ENCODE measurements at regions not wholly inside any gene's neighbourhood (a gene's known extent, or its start where the extent isn't known, plus 50 kb on each side); places are given as distances from the start of the nearest gene placed in this dataset.
"Not testable (repeated sequence)": the region's sequence is repeated elsewhere in the genome, so short reads cannot be mapped to it uniquely, and the experiment has no call there.

DNA sequence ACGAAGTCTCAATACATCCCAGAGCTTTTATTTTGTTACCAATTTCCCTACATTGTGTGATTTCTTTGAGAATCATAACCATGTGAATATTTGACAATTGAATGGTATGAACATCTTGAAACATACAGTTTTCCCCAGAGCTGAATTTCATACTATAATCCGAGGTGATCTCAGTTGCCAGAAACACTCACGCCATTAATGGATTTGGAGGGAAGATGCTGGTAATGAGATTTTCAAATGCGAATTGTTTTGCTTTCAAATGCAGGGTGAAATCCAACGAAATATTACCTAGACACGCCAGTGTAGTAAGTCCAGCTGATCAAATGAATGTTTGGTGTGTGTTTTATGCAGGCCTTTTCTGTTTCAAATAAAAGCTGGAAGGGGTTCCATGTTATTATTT is 277.8 kb upstream of the CDH5 start:
- H3K4me3 ChIP-seq: no peak overlapping the region
- no peaks in the 10 kb centered on the region for H3K4me1 ChIP-seq
- no peak overlapping the region for H3K27ac ChIP-seq
- TF ChIP-seq, protein P1, sequence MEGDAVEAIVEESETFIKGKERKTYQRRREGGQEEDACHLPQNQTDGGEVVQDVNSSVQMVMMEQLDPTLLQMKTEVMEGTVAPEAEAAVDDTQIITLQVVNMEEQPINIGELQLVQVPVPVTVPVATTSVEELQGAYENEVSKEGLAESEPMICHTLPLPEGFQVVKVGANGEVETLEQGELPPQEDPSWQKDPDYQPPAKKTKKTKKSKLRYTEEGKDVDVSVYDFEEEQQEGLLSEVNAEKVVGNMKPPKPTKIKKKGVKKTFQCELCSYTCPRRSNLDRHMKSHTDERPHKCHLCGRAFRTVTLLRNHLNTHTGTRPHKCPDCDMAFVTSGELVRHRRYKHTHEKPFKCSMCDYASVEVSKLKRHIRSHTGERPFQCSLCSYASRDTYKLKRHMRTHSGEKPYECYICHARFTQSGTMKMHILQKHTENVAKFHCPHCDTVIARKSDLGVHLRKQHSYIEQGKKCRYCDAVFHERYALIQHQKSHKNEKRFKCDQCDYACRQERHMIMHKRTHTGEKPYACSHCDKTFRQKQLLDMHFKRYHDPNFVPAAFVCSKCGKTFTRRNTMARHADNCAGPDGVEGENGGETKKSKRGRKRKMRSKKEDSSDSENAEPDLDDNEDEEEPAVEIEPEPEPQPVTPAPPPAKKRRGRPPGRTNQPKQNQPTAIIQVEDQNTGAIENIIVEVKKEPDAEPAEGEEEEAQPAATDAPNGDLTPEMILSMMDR (IDR thresholded peaks at IDR 0.05): no peak
- TF ChIP-seq POLR2A (IDR thresholded peaks at IDR 0.05): no peak
- 56 to 61% methylated on average over 6 of the region's 6 CpGs for WGBS, 2 donors
- no peaks in the 10 kb centered on the region for H3K9me3 ChIP-seq
- no peaks in the 10 kb centered on the region for H3K27me3 ChIP-seq
- no peak for DNase-seq
- ATAC-seq: no peak
- intact Hi-C loops (cut with DNase I): no loop called here
- H3K36me3 ChIP-seq (replicated peaks in 1 of 2; ENCODE audit: insufficient read depth in 1 of 2, low read depth in 2 of 2): no peaks in the 10 kb centered on the region

DNA sequence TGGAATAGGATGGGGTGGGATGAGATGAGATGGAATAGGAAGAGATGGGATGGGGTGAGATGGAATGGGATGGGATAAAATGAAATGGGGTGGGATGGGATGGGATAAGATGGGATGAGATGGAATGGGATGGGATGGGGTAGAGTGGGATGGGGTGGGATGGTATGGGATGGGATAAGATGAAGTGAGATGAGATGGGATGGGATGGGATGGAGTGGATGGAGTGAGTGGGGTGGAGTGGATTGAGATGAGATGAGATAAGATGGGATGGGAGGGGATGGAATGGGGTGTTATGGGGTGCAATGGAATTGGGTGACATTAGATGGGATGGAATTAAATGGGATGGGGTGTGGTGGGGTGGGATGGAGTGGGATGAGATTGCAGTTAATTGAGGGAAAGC is 279.2 kb upstream of the CDH5 start:
- DNase-seq: no peak
- no peaks in the 10 kb centered on the region for H3K36me3 ChIP-seq (replicated peaks in 1 of 2; ENCODE audit: insufficient read depth in 1 of 2, low read depth in 2 of 2)
- no peaks in the 10 kb centered on the region for H3K9me3 ChIP-seq
- H3K27me3 ChIP-seq: no peaks in the 10 kb centered on the region
- no peaks in the 10 kb centered on the region for H3K4me1 ChIP-seq
- no peak for ATAC-seq
- no peak for TF ChIP-seq POLR2A (IDR thresholded peaks at IDR 0.05)
- TF ChIP-seq, protein P1 (IDR thresholded peaks at IDR 0.05): no peak
- intact Hi-C loops (cut with DNase I): no loop called here
- no peak overlapping the region for H3K27ac ChIP-seq
- H3K4me3 ChIP-seq: no peak overlapping the region

DNA sequence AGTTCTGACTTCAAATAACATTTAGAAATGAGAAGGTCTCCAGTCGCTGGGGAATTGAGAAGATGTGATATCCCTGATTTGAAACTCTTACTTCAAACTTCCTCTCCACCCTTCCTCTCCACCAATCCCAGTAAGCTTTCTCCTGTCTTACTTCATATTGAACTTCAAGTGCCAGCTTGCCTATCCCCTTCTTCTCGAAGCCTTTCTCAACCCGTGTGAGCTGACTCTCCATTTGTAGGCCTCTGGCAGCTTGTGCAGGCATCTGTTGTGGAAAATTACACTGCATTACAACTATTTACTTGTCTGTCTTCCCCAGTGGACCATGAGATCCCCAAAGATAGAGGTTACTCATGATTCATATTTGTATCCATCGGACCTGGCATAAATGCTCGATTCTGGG is 280.8 kb upstream of the CDH5 start:
- no peaks in the 10 kb centered on the region for H3K9me3 ChIP-seq
- no peak overlapping the region for H3K27ac ChIP-seq
- DNase-seq: no peak
- WGBS, 2 donors: 53 to 63% methylated on average over 5 of the region's 5 CpGs
- ATAC-seq: no peak
- intact Hi-C loops (cut with DNase I): no loop called here
- no peaks in the 10 kb centered on the region for H3K27me3 ChIP-seq
- TF ChIP-seq, protein P1 (IDR thresholded peaks at IDR 0.05): no peak
- no peak for TF ChIP-seq POLR2A (IDR thresholded peaks at IDR 0.05)
- H3K4me1 ChIP-seq: no peaks in the 10 kb centered on the region
- no peaks in the 10 kb centered on the region for H3K36me3 ChIP-seq (replicated peaks in 1 of 2; ENCODE audit: insufficient read depth in 1 of 2, low read depth in 2 of 2)
- H3K4me3 ChIP-seq: no peak overlapping the region

DNA sequence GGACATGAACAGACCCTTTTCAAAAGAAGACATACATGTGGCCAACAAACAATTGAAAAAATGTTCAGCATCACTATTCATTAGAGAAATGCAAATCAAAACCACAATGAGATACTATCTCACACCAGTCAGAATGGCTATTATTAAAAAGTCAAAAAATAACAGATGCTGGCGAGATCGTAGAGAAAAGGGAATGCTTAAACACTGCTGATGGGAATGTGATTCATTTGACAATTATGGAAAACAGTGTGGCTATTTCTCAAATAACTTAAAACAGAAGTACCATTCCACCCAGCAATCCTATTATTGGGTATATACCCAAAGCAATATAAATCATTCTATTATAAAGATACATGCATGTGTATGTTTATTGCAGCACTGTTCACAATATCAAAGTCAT is 281.8 kb upstream of the CDH5 start:
- H3K36me3 ChIP-seq (replicated peaks in 1 of 2; ENCODE audit: insufficient read depth in 1 of 2, low read depth in 2 of 2); H3K4me1 ChIP-seq; H3K27ac ChIP-seq; H3K4me3 ChIP-seq; DNase-seq; ATAC-seq; H3K9me3 ChIP-seq; H3K27me3 ChIP-seq; intact Hi-C loops (cut with DNase I): not testable (repeated sequence)
- WGBS, 2 donors: 91 to 92% methylated on average over 2 of the region's 2 CpGs

DNA sequence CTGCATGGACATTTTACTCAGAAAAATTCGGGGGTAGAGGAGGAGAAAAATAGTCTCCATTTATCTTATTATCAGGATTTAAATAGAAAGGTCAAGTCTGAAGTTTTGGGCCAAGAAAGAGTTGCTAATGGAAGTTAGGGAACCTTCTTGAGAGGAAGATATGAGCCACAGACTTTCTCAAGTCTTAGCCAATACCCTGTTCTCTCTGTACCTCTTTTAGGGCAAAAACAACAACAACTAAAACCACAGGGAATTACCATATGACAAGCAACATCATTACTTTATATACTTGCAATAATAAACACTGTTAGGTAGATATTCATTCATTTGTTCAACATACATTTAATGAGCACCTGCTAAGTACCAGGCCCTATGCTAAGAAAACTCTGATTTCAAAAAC is 282.2 kb upstream of the CDH5 start:
- Histone ChIP-seq H3K4me1 (no peaks in the 10 kb centered on the region), H3K36me3 (replicated peaks in 1 of 2; ENCODE audit: insufficient read depth in 1 of 2, low read depth in 2 of 2) (no peaks in the 10 kb centered on the region), H3K9me3 (no peaks in the 10 kb centered on the region), H3K27me3 (no peaks in the 10 kb centered on the region), H3K4me3 (no peak overlapping the region), H3K27ac (no peak overlapping the region)
- DNase-seq (no peak), ATAC-seq (no peak)
- WGBS, 2 donors: 15 to 19% methylated on average over 1 of the region's 1 CpG
- intact Hi-C loops (cut with DNase I): no loop called here
- TF ChIP-seq, protein P1 (IDR thresholded peaks at IDR 0.05): no peak
- TF ChIP-seq POLR2A (IDR thresholded peaks at IDR 0.05): no peak
